Pancreas (tissue), 10 donors: ENCODE measurements at regions not wholly inside any gene's neighbourhood (a gene's known extent, or its start where the extent isn't known, plus 50 kb on each side); places are given as distances from the start of the nearest gene placed in this dataset.

Experiments
- ATAC-seq, 4 donors: fragments of 200-7000 bp; cut with Tn5 transposase; one replicate each; pipeline versions ENCODE4 v1.8.0 to v1.9.1; 2020; ENCODE audit warnings: mild to moderate bottlenecking in 4 of 4, moderate library complexity in 4 of 4
- DNase-seq, 6 donors: peaks; one replicate each; pipeline ENCODE4 v3.0.0-alpha.2; 2020
- FAIRE-seq: peaks from 2 replicates; lab custom pipeline; 2012; peaks lifted over from hg19 to GRCh38; lab: Jason Lieb, UNC
- H3K27ac ChIP-seq, 4 donors: fragments of 200-600 bp; sonication (generic); 1 replicate in 3 of 4; 2 replicates in 1 of 4; pipeline versions ENCODE4 v1.5.0 to v1.8.0; 2020
- H3K27me3 ChIP-seq, 4 donors: fragments of 200-600 bp; one replicate each; pipeline ENCODE4 v1.8.0; 2021
- H3K36me3 ChIP-seq, 3 donors: fragments of 200-600 bp; sonication (generic) in 1 of 3; one replicate each; pipeline versions ENCODE4 v1.5.0 to v1.8.0; 2020 to 2021
- H3K4me1 ChIP-seq, 3 donors: fragments of 200-600 bp; one replicate each; pipeline ENCODE4 v1.8.0; 2021
- H3K4me3 ChIP-seq, 4 donors: fragments of 200-600 bp; sonication (generic) in 2 of 4; one replicate each; pipeline versions ENCODE4 v1.5.0 to v1.8.0; 2020 to 2021
- H3K9me3 ChIP-seq, 4 donors: fragments of 200-600 bp; one replicate each; pipeline ENCODE4 v1.8.0; 2021
- CTCF ChIP-seq, 4 donors: fragments of 200-600 bp; sonication (generic) in 3 of 4; IDR thresholded peaks; one replicate each; pipeline versions ENCODE4 v1.5.0 to v1.8.0; 2021; ENCODE audit warnings: antibody characterized with exemption in 4 of 4
- WGBS, 2 donors: extraction: QIAGEN DNeasy Blood & Tissue Kit; methylation state at CpG; one replicate each; pipeline ENCODE4 v1.1.7; 2013; 5-methylcytosine and 5-hydroxymethylcytosine counted together
- intact Hi-C, 3 donors: fragments of 100-400 bp; cut with DNase I; formaldehyde crosslinking; loops; one replicate each; pipeline versions ENCODE4 v1.11.1 to v1.14.2; 2022
- donor health status: healthy with polysubstance abuse.
- donor health status: DM: no; HTN: no; CAD: no; lungs with moderate emphysema.
- donor health status: DM: no; HTN: no; CAD: no.
- donor health status: control.
- donor health status: control.
- donor health status: Bipolar disorder and iron deficiency.
- donor health status: DM: yes; HTN: yes; CAD: no.
- donor health status: DM: no; HTN: no; CAD: no.
- donor health status: DM: no; HTN: no; CAD: no.
- donor health status: DM: yes; HTN: yes; CAD: no.

- Histone ChIP-seq H3K27me3 (no peaks in the 10 kb centered on the region), H3K27ac (no peak overlapping the region), H3K4me3 (no peak overlapping the region), H3K9me3 (no peaks in the 10 kb centered on the region), H3K36me3 (no peaks in the 10 kb centered on the region), H3K4me1 (no peaks in the 10 kb centered on the region)
- no peak for TF ChIP-seq CTCF (IDR thresholded peaks at IDR 0.05)
- peak in 1 of 6 donors; percentile 16 for DNase-seq
- intact Hi-C loops: no loop called here
- peak in 3 of 4 donors; percentile 54 to 68 (median 60) for ATAC-seq
- FAIRE-seq: no peak
- 48 to 55% methylated on average over 9 of the region's 9 CpGs for WGBS, 2 donors
Measured at GRCh38 chr17:65423346-65424140, 137.9 kb downstream of the AXIN2 start.

GRCh38 chr17:65418622-65419021 lies 142.8 kb downstream of the AXIN2 start:
- no peak for ATAC-seq
- WGBS, 2 donors: 36 to 41% methylated on average over 3 of the region's 3 CpGs

GRCh38 chr17:65417406-65418221 lies 143.8 kb downstream of the AXIN2 start:
- FAIRE-seq (no peak), DNase-seq (no peak), ATAC-seq (no peak)
- intact Hi-C loops: no loop called here
- no peaks in the 10 kb centered on the region for H3K4me1 ChIP-seq
- H3K27me3 ChIP-seq: no peaks in the 10 kb centered on the region
- WGBS, 2 donors: 81 to 93% methylated on average over 7 of the region's 7 CpGs
- no peak for TF ChIP-seq CTCF (IDR thresholded peaks at IDR 0.05)
- H3K9me3 ChIP-seq: no peaks in the 10 kb centered on the region
- H3K27ac ChIP-seq: no peak overlapping the region
- no peak overlapping the region for H3K4me3 ChIP-seq
- H3K36me3 ChIP-seq: no peaks in the 10 kb centered on the region

More at GRCh38 chr17:65418622-65419021, 142.8 kb downstream of the AXIN2 start:
- no peaks in the 10 kb centered on the region for H3K27me3 ChIP-seq
- H3K36me3 ChIP-seq: no peaks in the 10 kb centered on the region
- no peak overlapping the region for H3K4me3 ChIP-seq
- no peak overlapping the region for H3K27ac ChIP-seq
- intact Hi-C loops: no loop called here
- TF ChIP-seq CTCF (IDR thresholded peaks at IDR 0.05): no peak
- H3K9me3 ChIP-seq: no peaks in the 10 kb centered on the region
- FAIRE-seq: no peak
- DNase-seq: no peak
- H3K4me1 ChIP-seq: no peaks in the 10 kb centered on the region

- DNase-seq (no peak), FAIRE-seq (no peak), ATAC-seq (no peak)
- 56 to 68% methylated on average over 5 of the region's 5 CpGs for WGBS, 2 donors
- H3K4me3 ChIP-seq: no peak overlapping the region
- intact Hi-C loops: no loop called here
- H3K27me3 ChIP-seq: no peaks in the 10 kb centered on the region
- H3K4me1 ChIP-seq: no peaks in the 10 kb centered on the region
- no peak overlapping the region for H3K27ac ChIP-seq
- no peak for TF ChIP-seq CTCF (IDR thresholded peaks at IDR 0.05)
- no peaks in the 10 kb centered on the region for H3K36me3 ChIP-seq
- H3K9me3 ChIP-seq: no peaks in the 10 kb centered on the region
Measured at GRCh38 chr17:65415991-65416390, 145.5 kb downstream of the AXIN2 start.
